Osteoblast (primary cell): ENCODE measurements at regions not wholly inside any gene's neighbourhood (a gene's known extent, or its start where the extent isn't known, plus 50 kb on each side); places are given as distances from the start of the nearest gene placed in this dataset.

ENCODE experiments used
- DNase-seq: peaks from one replicate; pipeline ENCODE4 v3.0.0; 2011; ENCODE audit warnings: low spot score, mixed read lengths; ENCODE audit not compliant: insufficient read length; ENCODE audit errors: missing footprints
- H2AFZ ChIP-seq: 2 replicates; pipeline ENCODE4 v1.6.0; 2011; ENCODE audit warnings: mild to moderate bottlenecking, low read length
- H3K27ac ChIP-seq: 2 replicates; pipeline ENCODE4 v1.5.1; 2011; ENCODE audit warnings: mild to moderate bottlenecking, low read depth, low read length, moderate library complexity
- H3K27me3 ChIP-seq: 2 replicates; pipeline ENCODE4 v1.6.0; 2012; ENCODE audit warnings: mild to moderate bottlenecking, control low read depth, inconsistent platforms, low read length, moderate library complexity; ENCODE audit not compliant: insufficient read depth
- H3K36me3 ChIP-seq: 2 replicates; pipeline ENCODE4 v1.5.1; 2011; ENCODE audit warnings: mild to moderate bottlenecking, low read length, control low read depth, moderate library complexity; ENCODE audit not compliant: insufficient read depth
- H3K4me1 ChIP-seq: 2 replicates; pipeline ENCODE4 v1.5.1; 2011; ENCODE audit warnings: mild to moderate bottlenecking, low read length, control low read depth, moderate library complexity; ENCODE audit not compliant: insufficient read depth
- H3K4me2 ChIP-seq: 2 replicates; pipeline ENCODE4 v1.6.0; 2011; ENCODE audit warnings: mild to moderate bottlenecking, low read length; ENCODE audit not compliant: insufficient read depth
- H3K4me3 ChIP-seq: fragments of 200-600 bp; sonication (generic); 3 replicates; pipeline ENCODE4 v1.5.1; 2012; ENCODE audit warnings: mild to moderate bottlenecking, low read length, inconsistent platforms; ENCODE audit not compliant: insufficient read depth
- H3K79me2 ChIP-seq: 2 replicates; pipeline ENCODE4 v1.6.0; 2012; ENCODE audit warnings: mild to moderate bottlenecking, low read length, control low read depth, inconsistent platforms; ENCODE audit not compliant: insufficient read depth
- H3K9me3 ChIP-seq: 2 replicates; pipeline ENCODE4 v1.5.1; 2011; ENCODE audit warnings: low read depth, low read length, control low read depth
- H4K20me1 ChIP-seq: 2 replicates; pipeline ENCODE4 v1.6.0; 2012; ENCODE audit warnings: mild to moderate bottlenecking, low read length, control low read depth; ENCODE audit not compliant: insufficient read depth
- CTCF ChIP-seq: IDR thresholded peaks from 2 replicates; pipeline ENCODE4 v1.5.1; 2011; ENCODE audit warnings: mild to moderate bottlenecking, low read depth, low read length, moderate library complexity; ENCODE audit errors: extremely low read depth

- no peaks in the 10 kb centered on the region for H3K27me3 ChIP-seq
- no peaks in the 10 kb centered on the region for H4K20me1 ChIP-seq
- H2AFZ ChIP-seq = no peak overlapping the region
- H3K27ac ChIP-seq = no peak overlapping the region
- no peak for DNase-seq
- H3K4me2 ChIP-seq = no peak overlapping the region
- no peaks in the 10 kb centered on the region for H3K9me3 ChIP-seq
- H3K36me3 ChIP-seq = no peaks in the 10 kb centered on the region
- H3K4me1 ChIP-seq = no peaks in the 10 kb centered on the region
- no peaks in the 10 kb centered on the region for H3K79me2 ChIP-seq
- H3K4me3 ChIP-seq = no peak overlapping the region
- no peak for TF ChIP-seq CTCF
Measured at GRCh38 chr4:57199267-57199666, 89.1 kb upstream of the IGFBP7 start.

- H3K4me2 ChIP-seq = no peak overlapping the region
- no peak overlapping the region for H2AFZ ChIP-seq
- H3K79me2 ChIP-seq = no peaks in the 10 kb centered on the region
- no peak for DNase-seq
- no peaks in the 10 kb centered on the region for H3K9me3 ChIP-seq
- H3K36me3 ChIP-seq = no peaks in the 10 kb centered on the region
- no peaks in the 10 kb centered on the region for H3K4me1 ChIP-seq
- TF ChIP-seq CTCF = no peak
- no peaks in the 10 kb centered on the region for H4K20me1 ChIP-seq
- H3K27ac ChIP-seq = no peak overlapping the region
- peaks cover 6% of the 10 kb centered on the region for H3K27me3 ChIP-seq
- no peak overlapping the region for H3K4me3 ChIP-seq
Measured at GRCh38 chr4:57195622-57196021, 85.4 kb upstream of the IGFBP7 start.

GRCh38 chr4:57194068-57194611, 84.0 kb upstream of the IGFBP7 start:
- no peak for DNase-seq
- Histone ChIP-seq H4K20me1 (no peaks in the 10 kb centered on the region), H3K36me3 (no peaks in the 10 kb centered on the region), H3K27me3 (peaks cover 6% of the 10 kb centered on the region), H3K4me3 (no peak overlapping the region), H3K4me1 (no peaks in the 10 kb centered on the region), H3K9me3 (no peaks in the 10 kb centered on the region), H3K4me2 (no peak overlapping the region), H3K79me2 (no peaks in the 10 kb centered on the region), H2AFZ (no peak overlapping the region), H3K27ac (no peak overlapping the region)
- TF ChIP-seq CTCF = no peak

GRCh38 chr4:57193209-57193810, 83.1 kb upstream of the IGFBP7 start:
- no peak for DNase-seq
- Histone ChIP-seq H3K27ac (no peak overlapping the region), H4K20me1 (no peaks in the 10 kb centered on the region), H3K36me3 (no peaks in the 10 kb centered on the region), H3K79me2 (no peaks in the 10 kb centered on the region), H3K4me1 (no peaks in the 10 kb centered on the region), H3K4me3 (no peak overlapping the region), H3K4me2 (no peak overlapping the region), H3K9me3 (no peaks in the 10 kb centered on the region), H3K27me3 (peaks cover 6% of the 10 kb centered on the region), H2AFZ (no peak overlapping the region)
- no peak for TF ChIP-seq CTCF
